CD4-positive, alpha-beta T cell treated with Interleukin-10 for 1 hour (primary cell): ENCODE measurements at regions not wholly inside any gene's neighbourhood (a gene's known extent, or its start where the extent isn't known, plus 50 kb on each side); places are given as distances from the start of the nearest gene placed in this dataset.

ENCODE experiments used
- DNase-seq: peaks from one replicate; pipeline ENCODE4 v3.0.0-alpha.2; 2020

- DNase-seq = no peak
Observed at GRCh38 chr6:110033101-110033500, 55.0 kb downstream of the GPR6 start.

GRCh38 chr6:110033749-110034666 lies 55.9 kb downstream of the GPR6 start:
- no peak for DNase-seq

- DNase-seq = no peak
Observed at GRCh38 chr6:110034667-110035036, 56.5 kb downstream of the GPR6 start.

- DNase-seq = no peak
Observed at GRCh38 chr6:110035321-110035720, 57.2 kb downstream of the GPR6 start.

GRCh38 chr6:110036408-110037302 lies 58.5 kb downstream of the GPR6 start:
- DNase-seq = no peak

GRCh38 chr6:110037726-110038295 lies 59.7 kb downstream of the GPR6 start:
- DNase-seq = no peak

GRCh38 chr6:110039364-110039980 lies 61.4 kb downstream of the GPR6 start:
- peak; percentile 83 for DNase-seq

GRCh38 chr6:110039981-110040383 lies 61.9 kb downstream of the GPR6 start:
- DNase-seq = peak; percentile 45

- DNase-seq = no peak
Observed at GRCh38 chr6:110040716-110041115, 62.6 kb downstream of the GPR6 start.

- DNase-seq = no peak
Observed at GRCh38 chr6:110041126-110041525, 63.0 kb downstream of the GPR6 start.

- DNase-seq = no peak
Observed at GRCh38 chr6:110041830-110042229, 63.7 kb downstream of the GPR6 start.

GRCh38 chr6:110042670-110043296 lies 64.7 kb downstream of the GPR6 start:
- DNase-seq = no peak

GRCh38 chr6:110043366-110043994 lies 65.4 kb downstream of the GPR6 start:
- no peak for DNase-seq

GRCh38 chr6:110044096-110044495 lies 66.0 kb downstream of the GPR6 start:
- no peak for DNase-seq

GRCh38 chr6:110044622-110045021 lies 66.5 kb downstream of the GPR6 start:
- DNase-seq = no peak

- no peak for DNase-seq
Observed at GRCh38 chr6:110048221-110048875, 70.2 kb downstream of the GPR6 start.

GRCh38 chr6:110049696-110050439 lies 71.8 kb downstream of the GPR6 start:
- no peak for DNase-seq
